ENCODE measurements at regions not wholly inside any gene's neighbourhood (a gene's known extent, or its start where the extent isn't known, plus 50 kb on each side); places are given as distances from the start of the nearest gene placed in this dataset.

DNA sequence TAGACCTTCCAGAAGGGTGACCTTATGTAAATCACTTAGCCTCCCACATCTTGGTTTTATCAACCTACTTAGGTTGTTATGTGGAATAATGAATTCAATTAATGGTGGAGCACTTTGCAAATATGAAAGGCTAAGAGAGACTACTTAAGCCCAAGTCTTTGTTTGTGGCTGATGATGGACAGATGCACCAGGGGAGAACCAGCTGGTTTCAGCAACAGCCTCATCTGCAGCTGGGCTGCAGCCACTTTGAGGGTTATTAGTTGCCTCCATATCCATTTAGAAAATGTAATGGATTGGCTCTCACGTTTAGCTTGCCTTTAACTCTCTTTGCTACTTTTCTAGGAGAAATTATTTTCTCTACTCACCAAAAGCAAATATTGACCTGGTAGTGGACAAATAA is 146.6 kb downstream of the ESM1 start:
- Histone ChIP-seq H3K9me3 (no peaks in the 10 kb centered on the region), H3K4me1 (peaks cover 3% of the 10 kb centered on the region), H3K27ac (no peak overlapping the region), H3K36me3 (no peaks in the 10 kb centered on the region), H3K4me3 (no peak overlapping the region), H3K27me3 (no peaks in the 10 kb centered on the region)
- 89% methylated on average over 1 of the region's 1 CpG for WGBS
- DNase-seq (ENCODE audit: low spot score in 2 of 2) = no peak
- no peak for TF ChIP-seq EP300 (IDR thresholded peaks at IDR 0.05)
- TF ChIP-seq, protein P1, sequence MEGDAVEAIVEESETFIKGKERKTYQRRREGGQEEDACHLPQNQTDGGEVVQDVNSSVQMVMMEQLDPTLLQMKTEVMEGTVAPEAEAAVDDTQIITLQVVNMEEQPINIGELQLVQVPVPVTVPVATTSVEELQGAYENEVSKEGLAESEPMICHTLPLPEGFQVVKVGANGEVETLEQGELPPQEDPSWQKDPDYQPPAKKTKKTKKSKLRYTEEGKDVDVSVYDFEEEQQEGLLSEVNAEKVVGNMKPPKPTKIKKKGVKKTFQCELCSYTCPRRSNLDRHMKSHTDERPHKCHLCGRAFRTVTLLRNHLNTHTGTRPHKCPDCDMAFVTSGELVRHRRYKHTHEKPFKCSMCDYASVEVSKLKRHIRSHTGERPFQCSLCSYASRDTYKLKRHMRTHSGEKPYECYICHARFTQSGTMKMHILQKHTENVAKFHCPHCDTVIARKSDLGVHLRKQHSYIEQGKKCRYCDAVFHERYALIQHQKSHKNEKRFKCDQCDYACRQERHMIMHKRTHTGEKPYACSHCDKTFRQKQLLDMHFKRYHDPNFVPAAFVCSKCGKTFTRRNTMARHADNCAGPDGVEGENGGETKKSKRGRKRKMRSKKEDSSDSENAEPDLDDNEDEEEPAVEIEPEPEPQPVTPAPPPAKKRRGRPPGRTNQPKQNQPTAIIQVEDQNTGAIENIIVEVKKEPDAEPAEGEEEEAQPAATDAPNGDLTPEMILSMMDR (IDR thresholded peaks at IDR 0.05) = no peak
- no peak for TF ChIP-seq POLR2A (IDR thresholded peaks at IDR 0.05)
- TF ChIP-seq POLR2AphosphoS5 (IDR thresholded peaks at IDR 0.05) = no peak

DNA sequence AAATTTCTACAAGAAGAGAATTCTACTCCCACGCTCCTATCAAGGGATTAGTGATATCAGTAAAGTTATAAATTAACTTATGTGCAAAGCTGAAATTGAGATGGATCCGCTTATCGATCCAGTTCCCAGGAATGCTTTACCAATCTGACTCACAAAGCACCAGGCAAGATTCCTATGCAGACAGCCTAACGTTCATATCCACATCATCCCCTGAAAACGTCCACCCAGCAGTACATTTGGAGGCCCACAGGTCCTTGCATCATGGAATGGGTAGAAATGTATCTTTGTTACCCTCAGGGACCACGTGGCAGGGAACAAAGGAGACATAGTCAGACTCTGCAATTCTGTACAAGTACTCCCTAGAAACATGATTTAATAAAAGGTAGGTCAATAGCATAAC is 147.4 kb downstream of the ESM1 start:
- H3K27ac ChIP-seq = no peak overlapping the region
- no peaks in the 10 kb centered on the region for H3K9me3 ChIP-seq
- H3K36me3 ChIP-seq = no peaks in the 10 kb centered on the region
- no peaks in the 10 kb centered on the region for H3K27me3 ChIP-seq
- H3K4me3 ChIP-seq = no peak overlapping the region
- 80% methylated on average over 6 of the region's 6 CpGs for WGBS
- no peak for TF ChIP-seq POLR2A (IDR thresholded peaks at IDR 0.05)
- TF ChIP-seq, protein P1 (IDR thresholded peaks at IDR 0.05) = no peak
- TF ChIP-seq POLR2AphosphoS5 (IDR thresholded peaks at IDR 0.05) = no peak
- no peak for TF ChIP-seq EP300 (IDR thresholded peaks at IDR 0.05)
- H3K4me1 ChIP-seq = peaks cover 3% of the 10 kb centered on the region
- DNase-seq (ENCODE audit: low spot score in 2 of 2) = no peak

DNA sequence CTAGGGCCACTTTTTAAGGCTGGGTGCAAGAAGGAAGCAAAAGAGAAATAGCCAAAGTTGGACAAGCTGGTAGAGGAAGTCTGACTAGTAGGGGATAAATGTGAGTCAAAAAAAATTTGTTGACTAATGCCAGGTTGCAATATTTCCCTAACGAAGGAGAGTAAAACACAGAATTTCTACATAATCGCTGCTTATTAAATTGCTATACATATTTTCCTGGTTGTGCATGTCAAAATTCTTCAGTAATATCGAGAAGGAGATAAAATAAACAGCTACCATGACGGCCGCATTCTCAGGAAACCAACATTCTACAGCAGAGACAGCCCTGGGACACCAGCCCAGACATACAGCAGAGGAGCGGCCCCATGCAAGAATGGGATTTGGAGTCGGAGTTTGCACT is 148.3 kb downstream of the ESM1 start:
- Histone ChIP-seq H3K27ac (no peak overlapping the region), H3K4me3 (no peak overlapping the region), H3K4me1 (peaks cover 3% of the 10 kb centered on the region), H3K9me3 (no peaks in the 10 kb centered on the region), H3K36me3 (no peaks in the 10 kb centered on the region), H3K27me3 (no peaks in the 10 kb centered on the region)
- no peak for TF ChIP-seq POLR2A (IDR thresholded peaks at IDR 0.05)
- TF ChIP-seq, protein P1 (IDR thresholded peaks at IDR 0.05) = no peak
- no peak for TF ChIP-seq EP300 (IDR thresholded peaks at IDR 0.05)
- no peak for TF ChIP-seq POLR2AphosphoS5 (IDR thresholded peaks at IDR 0.05)
- 86% methylated on average over 7 of the region's 7 CpGs for WGBS
- DNase-seq (ENCODE audit: low spot score in 2 of 2) = no peak

DNA sequence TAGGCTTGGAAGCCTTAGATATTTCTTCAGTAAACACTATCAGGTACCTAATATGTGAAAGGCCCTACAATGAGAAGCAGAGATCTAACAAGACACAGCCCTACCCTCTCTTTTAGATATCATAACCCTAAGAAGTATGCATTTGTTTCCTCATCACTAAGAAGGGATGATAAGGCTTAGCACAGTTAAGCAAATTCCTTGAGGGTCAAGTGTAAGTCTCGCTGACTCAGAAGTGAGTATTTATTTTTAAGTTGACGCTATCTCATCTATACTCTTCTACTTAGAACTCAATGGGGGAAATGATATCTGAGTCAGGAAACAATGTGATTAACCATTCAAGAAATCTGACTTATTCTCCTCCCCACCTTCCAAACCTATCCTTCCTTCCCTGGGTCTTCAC is 149.7 kb downstream of the ESM1 start:
- 91% methylated on average over 2 of the region's 2 CpGs for WGBS
- Histone ChIP-seq H3K36me3 (no peaks in the 10 kb centered on the region), H3K4me1 (peaks cover 3% of the 10 kb centered on the region), H3K27ac (no peak overlapping the region), H3K9me3 (no peaks in the 10 kb centered on the region), H3K27me3 (no peaks in the 10 kb centered on the region), H3K4me3 (no peak overlapping the region)
- TF ChIP-seq, protein P1 (IDR thresholded peaks at IDR 0.05) = no peak
- TF ChIP-seq POLR2AphosphoS5 (IDR thresholded peaks at IDR 0.05) (no peak), EP300 (IDR thresholded peaks at IDR 0.05) (no peak), POLR2A (IDR thresholded peaks at IDR 0.05) (no peak)
- no peak for DNase-seq (ENCODE audit: low spot score in 2 of 2)

DNA sequence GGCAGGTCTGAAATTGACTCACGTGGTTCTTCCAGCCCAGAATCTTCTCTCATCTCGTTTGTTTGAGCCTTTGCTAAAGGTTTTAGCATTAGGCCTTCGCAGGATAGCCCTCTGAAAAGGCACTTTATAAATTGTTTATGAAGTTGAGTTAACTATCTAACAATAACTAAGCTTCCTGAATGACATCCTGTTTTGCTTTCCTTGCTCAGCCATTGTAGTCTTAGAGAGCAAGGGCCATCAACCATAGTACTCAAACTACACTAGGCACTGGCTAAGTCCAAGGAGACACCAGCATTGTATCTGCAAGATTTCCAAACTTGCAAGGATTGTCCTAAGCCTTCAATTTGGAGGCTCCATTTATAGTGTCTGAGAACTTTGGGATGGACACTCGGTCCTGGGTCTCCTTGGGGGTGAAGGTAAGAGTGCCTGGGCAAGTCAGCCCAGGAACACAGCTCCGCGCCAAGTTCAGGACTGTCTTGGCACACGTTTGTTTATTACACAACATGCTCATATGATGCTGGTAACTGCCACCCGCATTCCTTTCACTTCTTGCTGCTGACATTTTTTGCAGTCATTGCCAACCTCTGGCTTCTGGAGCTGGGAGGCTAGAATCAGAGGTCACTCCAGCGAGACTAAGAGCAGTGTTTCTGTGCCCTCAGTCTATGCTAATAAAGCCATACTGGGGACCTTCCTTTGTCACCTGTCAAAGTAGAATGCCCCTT is 151.1 kb downstream of the ESM1 start:
- no peak for DNase-seq (ENCODE audit: low spot score in 2 of 2)
- 54% methylated on average over 9 of the region's 9 CpGs for WGBS
- no peak for TF ChIP-seq POLR2A (IDR thresholded peaks at IDR 0.05)
- no peak for TF ChIP-seq EP300 (IDR thresholded peaks at IDR 0.05)
- TF ChIP-seq POLR2AphosphoS5 (IDR thresholded peaks at IDR 0.05) = no peak
- H3K27ac ChIP-seq = no peak overlapping the region
- no peaks in the 10 kb centered on the region for H3K9me3 ChIP-seq
- peaks cover 3% of the 10 kb centered on the region for H3K4me1 ChIP-seq
- no peaks in the 10 kb centered on the region for H3K27me3 ChIP-seq
- H3K36me3 ChIP-seq = no peaks in the 10 kb centered on the region
- no peak overlapping the region for H3K4me3 ChIP-seq

All from suprapubic skin (tissue), 4 donors.